HEK293 (cell line): ENCODE measurements at regions not wholly inside any gene's neighbourhood (a gene's known extent, or its start where the extent isn't known, plus 50 kb on each side); places are given as distances from the start of the nearest gene placed in this dataset.

Source experiments
- CTCF ChIA-PET: fragments of 350-600 bp; formaldehyde crosslinking; extraction: SDS; loops from one replicate; lab custom pipeline; 2021; ENCODE audit warnings: antibody characterized with exemption; lab: Yijun Ruan, JAX
- POLR2A ChIA-PET: fragments of 300-600 bp; formaldehyde crosslinking; extraction: SDS; loops from one replicate; lab custom pipeline; 2020; ENCODE audit warnings: antibody characterized with exemption, inconsistent platforms; lab: Yijun Ruan, JAX
- H3K27ac ChIP-seq: fragments of 200-500 bp; sonication (Bioruptor generic); 2 replicates; pipeline ENCODE4 v1.5.1; 2014; ENCODE audit warnings: low read depth, low read length, control low read depth, inconsistent platforms; ENCODE audit errors: extremely low read depth
- H3K36me3 ChIP-seq, 2 experiments: fragments of 200-500 bp in 1 of 2; sonication (Bioruptor generic) in 1 of 2; 1 replicate in 1 of 2; 2 replicates in 1 of 2; pipeline ENCODE4 v1.5.1; 2014 to 2017; ENCODE audit warnings: inconsistent platforms in 2 of 2, low read length in 2 of 2; ENCODE audit not compliant: control insufficient read depth in 2 of 2, insufficient read depth in 1 of 2
- H3K4me1 ChIP-seq: fragments of 200-500 bp; sonication (Bioruptor generic); 2 replicates; pipeline ENCODE4 v1.5.1; 2014; ENCODE audit warnings: mild to moderate bottlenecking, low read length, inconsistent platforms; ENCODE audit not compliant: control insufficient read depth, insufficient read depth
- H3K4me3 ChIP-seq: 2 replicates; pipeline ENCODE4 v1.5.1; 2011; ENCODE audit warnings: low read depth, mild to moderate bottlenecking, control low read depth, low read length, moderate library complexity
- H3K9me3 ChIP-seq: fragments of 200-500 bp; sonication (Bioruptor generic); 2 replicates; pipeline ENCODE4 v1.5.1; 2014; ENCODE audit warnings: low read depth, low read length, inconsistent platforms; ENCODE audit not compliant: control insufficient read depth, insufficient read depth
- HOXD13 ChIP-seq: sonication (generic); formaldehyde crosslinking; IDR thresholded peaks from 2 replicates; pipeline ENCODE4 v1.8.0; 2022; ENCODE audit warnings: missing genetic modification reagents, borderline replicate concordance
- SCRT2 ChIP-seq: fragments of 450-650 bp; formaldehyde crosslinking; IDR thresholded peaks from 2 replicates; pipeline ENCODE4 v1.5.1; 2016; ENCODE audit warnings: missing biosample characterization, missing genetic modification characterization
- ZEB2 ChIP-seq: fragments of 450-650 bp; formaldehyde crosslinking; IDR thresholded peaks from 2 replicates; pipeline ENCODE4 v1.5.1; 2016; ENCODE audit warnings: missing biosample characterization, missing genetic modification characterization
- ZNF2 ChIP-seq: fragments of 450-650 bp; formaldehyde crosslinking; IDR thresholded peaks from 2 replicates; pipeline ENCODE4 v1.5.1; 2016; ENCODE audit warnings: missing biosample characterization, missing genetic modification characterization
- ZNF335 ChIP-seq: fragments of 450-650 bp; formaldehyde crosslinking; conservative IDR thresholded peaks from 2 replicates; pipeline ENCODE4 v1.5.1; 2016; ENCODE audit warnings: missing biosample characterization, missing genetic modification characterization
- ZNF366 ChIP-seq: fragments of 450-650 bp; formaldehyde crosslinking; conservative IDR thresholded peaks from 2 replicates; pipeline ENCODE4 v1.5.1; 2016; ENCODE audit warnings: missing biosample characterization, missing genetic modification characterization
- ZNF394 ChIP-seq: fragments of 450-650 bp; formaldehyde crosslinking; IDR thresholded peaks from 2 replicates; pipeline ENCODE4 v1.5.1; 2016; ENCODE audit warnings: missing biosample characterization, missing genetic modification characterization, mild to moderate bottlenecking, moderate library complexity, borderline replicate concordance
- ZNF416 ChIP-seq: fragments of 450-650 bp; formaldehyde crosslinking; IDR thresholded peaks from 2 replicates; pipeline ENCODE4 v1.5.1; 2016; ENCODE audit warnings: missing biosample characterization, missing genetic modification characterization
- ZNF561 ChIP-seq: fragments of 450-650 bp; IDR thresholded peaks from 2 replicates; pipeline ENCODE4 v1.5.1; 2018; ENCODE audit warnings: missing biosample characterization, missing genetic modification characterization, borderline replicate concordance
- ZNF621 ChIP-seq: fragments of 450-650 bp; formaldehyde crosslinking; IDR thresholded peaks from 2 replicates; pipeline ENCODE4 v1.5.1; 2017; ENCODE audit warnings: missing biosample characterization, missing genetic modification characterization
- ZNF747 ChIP-seq: fragments of 450-650 bp; formaldehyde crosslinking; IDR thresholded peaks from 2 replicates; pipeline ENCODE4 v1.5.1; 2016; ENCODE audit warnings: missing biosample characterization, missing genetic modification characterization
- ZNF76 ChIP-seq: fragments of 450-650 bp; formaldehyde crosslinking; IDR thresholded peaks from 2 replicates; pipeline ENCODE4; 2016; ENCODE audit warnings: low read depth, missing biosample characterization, missing genetic modification characterization, borderline replicate concordance
- ZSCAN30 ChIP-seq: fragments of 450-650 bp; IDR thresholded peaks from 2 replicates; pipeline ENCODE4 v1.5.1; 2018; ENCODE audit warnings: missing biosample characterization, mild to moderate bottlenecking, missing genetic modification characterization, moderate library complexity
- TF ChIP-seq, protein P1 (sequence below): fragments of 450-650 bp; formaldehyde crosslinking; IDR thresholded peaks from 2 replicates; pipeline ENCODE4 v1.5.1; 2017; ENCODE audit warnings: missing biosample characterization, mild to moderate bottlenecking, missing genetic modification characterization, moderate library complexity
- TF ChIP-seq, protein P2 (sequence below): fragments of 450-650 bp; formaldehyde crosslinking; IDR thresholded peaks from 2 replicates; pipeline ENCODE4 v1.5.1; 2017; ENCODE audit warnings: missing biosample characterization, missing genetic modification characterization
- TF ChIP-seq, protein P3 (sequence below): fragments of 450-650 bp; formaldehyde crosslinking; IDR thresholded peaks from 2 replicates; pipeline ENCODE4 v1.5.1; 2016; ENCODE audit warnings: missing biosample characterization, missing genetic modification characterization
- TF ChIP-seq, protein P4 (sequence below): fragments of 450-650 bp; formaldehyde crosslinking; IDR thresholded peaks from 2 replicates; pipeline ENCODE4 v1.5.1; 2017; ENCODE audit warnings: missing biosample characterization, missing genetic modification characterization
- TF ChIP-seq, protein P5 (sequence below): fragments of 450-650 bp; formaldehyde crosslinking; IDR thresholded peaks from 2 replicates; pipeline ENCODE4 v1.5.1; 2017; ENCODE audit warnings: missing biosample characterization, missing genetic modification characterization
- TF ChIP-seq, protein P6 (sequence below): fragments of 450-650 bp; formaldehyde crosslinking; IDR thresholded peaks from 2 replicates; pipeline ENCODE4 v1.5.1; 2017; ENCODE audit warnings: missing biosample characterization, missing genetic modification characterization
- TF ChIP-seq, protein P7 (sequence below): fragments of 450-650 bp; formaldehyde crosslinking; IDR thresholded peaks from 2 replicates; pipeline ENCODE4 v1.5.1; 2016; ENCODE audit warnings: missing biosample characterization, missing genetic modification characterization

DNA sequence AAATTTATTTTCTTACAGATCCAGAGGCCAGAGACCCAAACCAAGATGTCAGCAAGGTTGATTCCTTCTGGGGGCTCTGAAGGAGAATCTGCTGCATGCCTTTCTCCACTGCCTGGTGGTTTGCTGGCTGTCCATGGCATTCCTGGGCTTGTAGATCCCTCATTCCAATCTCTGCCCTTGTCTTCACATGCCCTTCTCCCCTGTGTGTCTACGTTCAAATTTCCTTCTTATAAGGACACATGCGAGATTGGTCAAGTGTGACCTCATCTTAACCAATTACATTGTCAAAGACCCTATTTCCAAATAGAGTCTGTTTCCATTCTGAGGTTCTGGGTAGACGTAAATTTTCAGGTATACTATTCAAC lies 84.5 kb upstream of the RAI14 start (continued):
- TF ChIP-seq, protein P1, sequence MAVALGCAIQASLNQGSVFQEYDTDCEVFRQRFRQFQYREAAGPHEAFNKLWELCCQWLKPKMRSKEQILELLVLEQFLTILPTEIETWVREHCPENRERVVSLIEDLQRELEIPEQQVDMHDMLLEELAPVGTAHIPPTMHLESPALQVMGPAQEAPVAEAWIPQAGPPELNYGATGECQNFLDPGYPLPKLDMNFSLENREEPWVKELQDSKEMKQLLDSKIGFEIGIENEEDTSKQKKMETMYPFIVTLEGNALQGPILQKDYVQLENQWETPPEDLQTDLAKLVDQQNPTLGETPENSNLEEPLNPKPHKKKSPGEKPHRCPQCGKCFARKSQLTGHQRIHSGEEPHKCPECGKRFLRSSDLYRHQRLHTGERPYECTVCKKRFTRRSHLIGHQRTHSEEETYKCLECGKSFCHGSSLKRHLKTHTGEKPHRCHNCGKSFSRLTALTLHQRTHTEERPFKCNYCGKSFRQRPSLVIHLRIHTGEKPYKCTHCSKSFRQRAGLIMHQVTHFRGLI (tag by site-specific recombination), result no peak
- no peak for TF ChIP-seq ZNF416 (tag by site-specific recombination)
- TF ChIP-seq ZNF366, result no peak
- TF ChIP-seq ZNF394, result no peak
- no peak for TF ChIP-seq ZEB2 (tag by site-specific recombination)
- TF ChIP-seq SCRT2 (tag by site-specific recombination), result no peak

DNA sequence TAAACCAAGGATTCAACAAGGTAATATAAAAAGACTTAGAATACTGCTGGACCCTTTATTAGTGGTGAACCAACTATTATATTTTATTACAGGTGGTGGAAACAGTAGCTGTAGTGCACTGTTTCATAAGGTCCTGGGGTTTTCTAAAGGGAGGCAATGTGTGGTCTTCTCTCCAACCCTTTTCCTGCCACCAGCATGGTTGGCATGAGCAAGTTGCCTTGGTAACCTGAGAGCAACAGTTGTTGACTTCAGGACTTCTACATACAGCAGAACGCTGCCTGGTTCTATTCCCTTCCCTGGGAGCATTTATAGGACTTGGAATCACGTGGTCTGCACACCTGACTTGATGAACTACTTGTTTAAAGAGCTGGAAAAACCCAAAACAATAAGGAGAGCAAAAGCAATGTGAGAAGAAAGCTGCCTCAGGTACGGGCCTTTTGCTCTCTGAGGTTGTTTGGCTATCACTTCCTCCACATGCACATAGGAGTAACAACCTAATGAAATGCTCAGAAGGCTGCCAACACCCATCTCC lies 81.1 kb upstream of the RAI14 start:
- ChIA-PET POLR2A (interaction anchor here (1.2 kb wide), 1 partner anchor 51 kb away, joined by 3 read pairs; no protein-coding TSS in a partner anchor), CTCF (interaction anchor here (0.6 to 1.0 kb wide), 2 partner anchors 20 to 51 kb away, joined by 3 read pairs; no protein-coding TSS in a partner anchor)
- no peaks in the 10 kb centered on the region for H3K36me3 ChIP-seq
- H3K9me3 ChIP-seq, result no peaks in the 10 kb centered on the region; the same call in 1 of the 2 replicates
- H3K27ac ChIP-seq, result no peak overlapping the region; the same call in 1 of the 2 replicates
- H3K4me3 ChIP-seq, result no peak overlapping the region
- peaks cover 24% of the 10 kb centered on the region for H3K4me1 ChIP-seq
- TF ChIP-seq, protein P2, sequence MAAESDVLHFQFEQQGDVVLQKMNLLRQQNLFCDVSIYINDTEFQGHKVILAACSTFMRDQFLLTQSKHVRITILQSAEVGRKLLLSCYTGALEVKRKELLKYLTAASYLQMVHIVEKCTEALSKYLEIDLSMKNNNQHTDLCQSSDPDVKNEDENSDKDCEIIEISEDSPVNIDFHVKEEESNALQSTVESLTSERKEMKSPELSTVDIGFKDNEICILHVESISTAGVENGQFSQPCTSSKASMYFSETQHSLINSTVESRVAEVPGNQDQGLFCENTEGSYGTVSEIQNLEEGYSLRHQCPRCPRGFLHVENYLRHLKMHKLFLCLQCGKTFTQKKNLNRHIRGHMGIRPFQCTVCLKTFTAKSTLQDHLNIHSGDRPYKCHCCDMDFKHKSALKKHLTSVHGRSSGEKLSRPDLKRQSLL (tag by site-specific recombination), result no peak
- TF ChIP-seq HOXD13 (CRISPR knock-in tag), result no peak
- no peak for TF ChIP-seq ZNF76 (tag by site-specific recombination)
- TF ChIP-seq SCRT2 (tag by site-specific recombination), result peak; percentile 87
- TF ChIP-seq, protein P3, sequence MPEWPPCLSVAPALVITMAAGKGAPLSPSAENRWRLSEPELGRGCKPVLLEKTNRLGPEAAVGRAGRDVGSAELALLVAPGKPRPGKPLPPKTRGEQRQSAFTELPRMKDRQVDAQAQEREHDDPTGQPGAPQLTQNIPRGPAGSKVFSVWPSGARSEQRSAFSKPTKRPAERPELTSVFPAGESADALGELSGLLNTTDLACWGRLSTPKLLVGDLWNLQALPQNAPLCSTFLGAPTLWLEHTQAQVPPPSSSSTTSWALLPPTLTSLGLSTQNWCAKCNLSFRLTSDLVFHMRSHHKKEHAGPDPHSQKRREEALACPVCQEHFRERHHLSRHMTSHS (tag by site-specific recombination), result no peak
- no peak for TF ChIP-seq ZNF621 (tag by site-specific recombination)

DNA sequence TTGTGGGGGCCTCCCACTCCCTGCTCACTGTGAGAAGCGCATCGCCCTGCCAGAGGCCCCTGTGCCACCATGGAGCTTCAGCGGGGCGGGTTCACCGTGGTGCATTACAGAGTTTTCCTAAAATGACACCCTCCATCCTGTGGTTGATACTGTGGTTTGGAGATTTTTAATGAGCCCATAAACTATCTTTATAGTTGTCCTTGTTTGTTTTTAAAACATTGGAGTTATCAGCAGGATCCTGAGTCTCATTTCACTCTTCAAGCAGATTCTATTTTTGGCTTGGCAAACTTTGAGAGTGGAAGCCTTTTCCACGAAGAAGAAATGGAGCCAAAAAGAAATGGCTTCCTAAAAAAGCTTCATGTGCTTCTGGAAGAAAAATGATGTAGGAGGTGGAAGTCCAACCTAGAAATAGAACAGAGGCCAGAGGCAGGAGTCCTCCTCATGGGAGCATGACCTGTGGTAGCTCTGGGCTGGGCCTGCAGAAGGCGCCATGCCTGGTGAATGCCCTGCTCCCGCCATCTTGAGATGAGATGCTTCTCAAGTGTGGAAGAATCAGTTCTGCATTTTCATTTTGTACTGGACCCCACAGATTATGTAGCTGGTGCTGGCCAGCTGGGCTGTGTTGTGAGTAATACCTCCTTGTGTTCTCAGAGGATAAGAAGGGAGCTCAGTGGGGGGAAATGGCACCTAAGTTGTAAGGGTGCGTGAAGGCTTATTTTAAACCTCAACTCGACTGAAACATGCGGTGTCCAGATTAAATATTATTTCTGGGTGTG lies 79.0 kb upstream of the RAI14 start:
- ChIA-PET POLR2A (interaction anchor here (1.0 kb wide), 1 partner anchor 79 kb away, joined by 3 read pairs; the partner anchor contains the start of gene RAI14), CTCF (interaction anchor here (0.9 to 1.5 kb wide), 2 partner anchors 38 to 54 kb away, joined by 3 to 4 read pairs; no protein-coding TSS in a partner anchor)
- H3K4me3 ChIP-seq, result no peak overlapping the region
- H3K27ac ChIP-seq, result peak overlapping the region; percentile 61; the same call in 1 of the 2 replicates
- H3K36me3 ChIP-seq, result no peaks in the 10 kb centered on the region
- peaks cover 26% of the 10 kb centered on the region for H3K4me1 ChIP-seq
- no peaks in the 10 kb centered on the region; the same call in 1 of the 2 replicates for H3K9me3 ChIP-seq
- TF ChIP-seq, protein P4, sequence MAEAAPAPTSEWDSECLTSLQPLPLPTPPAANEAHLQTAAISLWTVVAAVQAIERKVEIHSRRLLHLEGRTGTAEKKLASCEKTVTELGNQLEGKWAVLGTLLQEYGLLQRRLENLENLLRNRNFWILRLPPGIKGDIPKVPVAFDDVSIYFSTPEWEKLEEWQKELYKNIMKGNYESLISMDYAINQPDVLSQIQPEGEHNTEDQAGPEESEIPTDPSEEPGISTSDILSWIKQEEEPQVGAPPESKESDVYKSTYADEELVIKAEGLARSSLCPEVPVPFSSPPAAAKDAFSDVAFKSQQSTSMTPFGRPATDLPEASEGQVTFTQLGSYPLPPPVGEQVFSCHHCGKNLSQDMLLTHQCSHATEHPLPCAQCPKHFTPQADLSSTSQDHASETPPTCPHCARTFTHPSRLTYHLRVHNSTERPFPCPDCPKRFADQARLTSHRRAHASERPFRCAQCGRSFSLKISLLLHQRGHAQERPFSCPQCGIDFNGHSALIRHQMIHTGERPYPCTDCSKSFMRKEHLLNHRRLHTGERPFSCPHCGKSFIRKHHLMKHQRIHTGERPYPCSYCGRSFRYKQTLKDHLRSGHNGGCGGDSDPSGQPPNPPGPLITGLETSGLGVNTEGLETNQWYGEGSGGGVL (tag by site-specific recombination), result 0 out of 2 replicates have a peak, but pooled peaks have one; percentile 25
- no peak for TF ChIP-seq ZNF747 (tag by site-specific recombination)
- peak; percentile 49; the same call in 1 of the 2 replicates for TF ChIP-seq ZNF561 (tag by site-specific recombination)
- TF ChIP-seq ZNF2, result 0 out of 2 replicates have a peak, but pooled peaks have one; percentile 5
- TF ChIP-seq, protein P5, sequence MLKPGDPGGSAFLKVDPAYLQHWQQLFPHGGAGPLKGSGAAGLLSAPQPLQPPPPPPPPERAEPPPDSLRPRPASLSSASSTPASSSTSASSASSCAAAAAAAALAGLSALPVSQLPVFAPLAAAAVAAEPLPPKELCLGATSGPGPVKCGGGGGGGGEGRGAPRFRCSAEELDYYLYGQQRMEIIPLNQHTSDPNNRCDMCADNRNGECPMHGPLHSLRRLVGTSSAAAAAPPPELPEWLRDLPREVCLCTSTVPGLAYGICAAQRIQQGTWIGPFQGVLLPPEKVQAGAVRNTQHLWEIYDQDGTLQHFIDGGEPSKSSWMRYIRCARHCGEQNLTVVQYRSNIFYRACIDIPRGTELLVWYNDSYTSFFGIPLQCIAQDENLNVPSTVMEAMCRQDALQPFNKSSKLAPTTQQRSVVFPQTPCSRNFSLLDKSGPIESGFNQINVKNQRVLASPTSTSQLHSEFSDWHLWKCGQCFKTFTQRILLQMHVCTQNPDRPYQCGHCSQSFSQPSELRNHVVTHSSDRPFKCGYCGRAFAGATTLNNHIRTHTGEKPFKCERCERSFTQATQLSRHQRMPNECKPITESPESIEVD (tag by site-specific recombination), result peak; percentile 73
- TF ChIP-seq, protein P6, sequence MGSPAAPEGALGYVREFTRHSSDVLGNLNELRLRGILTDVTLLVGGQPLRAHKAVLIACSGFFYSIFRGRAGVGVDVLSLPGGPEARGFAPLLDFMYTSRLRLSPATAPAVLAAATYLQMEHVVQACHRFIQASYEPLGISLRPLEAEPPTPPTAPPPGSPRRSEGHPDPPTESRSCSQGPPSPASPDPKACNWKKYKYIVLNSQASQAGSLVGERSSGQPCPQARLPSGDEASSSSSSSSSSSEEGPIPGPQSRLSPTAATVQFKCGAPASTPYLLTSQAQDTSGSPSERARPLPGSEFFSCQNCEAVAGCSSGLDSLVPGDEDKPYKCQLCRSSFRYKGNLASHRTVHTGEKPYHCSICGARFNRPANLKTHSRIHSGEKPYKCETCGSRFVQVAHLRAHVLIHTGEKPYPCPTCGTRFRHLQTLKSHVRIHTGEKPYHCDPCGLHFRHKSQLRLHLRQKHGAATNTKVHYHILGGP (tag by site-specific recombination), result peak; percentile 63; the same call in 1 of the 2 replicates
- peak; percentile 28; the same call in 1 of the 2 replicates for TF ChIP-seq ZEB2 (tag by site-specific recombination)
- peak; percentile 46; the same call in 1 of the 2 replicates for TF ChIP-seq HOXD13 (CRISPR knock-in tag)
- peak; percentile 34; the same call in 1 of the 2 replicates for TF ChIP-seq ZSCAN30 (tag by site-specific recombination)
- TF ChIP-seq, protein P7, sequence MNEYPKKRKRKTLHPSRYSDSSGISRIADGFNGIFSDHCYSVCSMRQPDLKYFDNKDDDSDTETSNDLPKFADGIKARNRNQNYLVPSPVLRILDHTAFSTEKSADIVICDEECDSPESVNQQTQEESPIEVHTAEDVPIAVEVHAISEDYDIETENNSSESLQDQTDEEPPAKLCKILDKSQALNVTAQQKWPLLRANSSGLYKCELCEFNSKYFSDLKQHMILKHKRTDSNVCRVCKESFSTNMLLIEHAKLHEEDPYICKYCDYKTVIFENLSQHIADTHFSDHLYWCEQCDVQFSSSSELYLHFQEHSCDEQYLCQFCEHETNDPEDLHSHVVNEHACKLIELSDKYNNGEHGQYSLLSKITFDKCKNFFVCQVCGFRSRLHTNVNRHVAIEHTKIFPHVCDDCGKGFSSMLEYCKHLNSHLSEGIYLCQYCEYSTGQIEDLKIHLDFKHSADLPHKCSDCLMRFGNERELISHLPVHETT (tag by site-specific recombination), result no peak
- TF ChIP-seq ZNF335 (tag by site-specific recombination), result peak; percentile 38
